ENCODE measurements at regions not wholly inside any gene's neighbourhood (a gene's known extent, or its start where the extent isn't known, plus 50 kb on each side); places are given as distances from the start of the nearest gene placed in this dataset.

DNA sequence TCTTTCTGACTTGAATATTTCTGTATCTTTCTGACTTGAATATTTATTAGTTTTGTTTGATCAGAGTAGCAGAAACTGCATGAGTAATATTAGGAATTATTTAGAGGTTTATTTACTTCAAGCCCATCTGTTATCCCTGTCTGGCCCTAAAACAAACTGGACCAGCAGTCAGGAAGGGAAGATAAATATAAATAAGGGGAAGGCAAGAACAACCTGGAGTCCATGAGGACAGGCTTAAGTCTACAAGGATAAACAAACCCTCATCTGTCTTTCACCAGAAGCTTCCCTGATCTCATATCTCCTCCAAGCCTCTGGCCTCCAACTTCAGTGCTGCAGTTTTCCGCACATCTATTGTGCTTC is 524.9 kb downstream of the CENPC start:
- no peaks in the 10 kb centered on the region for H3K79me2 ChIP-seq (ENCODE audit: control insufficient read depth, insufficient read depth, low read length)
- no peaks in the 10 kb centered on the region for H4K20me1 ChIP-seq (replicated peaks; ENCODE audit: control insufficient read depth, extremely low read depth, insufficient read depth, low read length)
- no peak overlapping the region for H3K27ac ChIP-seq (ENCODE audit: insufficient read depth, low read depth, low read length)
- TF ChIP-seq, protein P1, sequence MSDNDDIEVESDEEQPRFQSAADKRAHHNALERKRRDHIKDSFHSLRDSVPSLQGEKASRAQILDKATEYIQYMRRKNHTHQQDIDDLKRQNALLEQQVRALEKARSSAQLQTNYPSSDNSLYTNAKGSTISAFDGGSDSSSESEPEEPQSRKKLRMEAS (IDR thresholded peaks at IDR 0.05; ENCODE audit: insufficient read depth, insufficient read length) = no peak
- TF ChIP-seq FOS (IDR thresholded peaks at IDR 0.05; ENCODE audit: borderline replicate concordance, insufficient read depth, low read length) = no peak
- TF ChIP-seq POLR2A (IDR thresholded peaks at IDR 0.05; ENCODE audit: low read depth, low read length) = no peak
- no peak for TF ChIP-seq GATA2 (IDR thresholded peaks at IDR 0.05; ENCODE audit: insufficient read depth, insufficient read length, low read depth, low read length)
- TF ChIP-seq JUN (IDR thresholded peaks at IDR 0.05; ENCODE audit: borderline replicate concordance, insufficient read depth, insufficient read length, low read depth) = no peak
- TF ChIP-seq, protein P2, sequence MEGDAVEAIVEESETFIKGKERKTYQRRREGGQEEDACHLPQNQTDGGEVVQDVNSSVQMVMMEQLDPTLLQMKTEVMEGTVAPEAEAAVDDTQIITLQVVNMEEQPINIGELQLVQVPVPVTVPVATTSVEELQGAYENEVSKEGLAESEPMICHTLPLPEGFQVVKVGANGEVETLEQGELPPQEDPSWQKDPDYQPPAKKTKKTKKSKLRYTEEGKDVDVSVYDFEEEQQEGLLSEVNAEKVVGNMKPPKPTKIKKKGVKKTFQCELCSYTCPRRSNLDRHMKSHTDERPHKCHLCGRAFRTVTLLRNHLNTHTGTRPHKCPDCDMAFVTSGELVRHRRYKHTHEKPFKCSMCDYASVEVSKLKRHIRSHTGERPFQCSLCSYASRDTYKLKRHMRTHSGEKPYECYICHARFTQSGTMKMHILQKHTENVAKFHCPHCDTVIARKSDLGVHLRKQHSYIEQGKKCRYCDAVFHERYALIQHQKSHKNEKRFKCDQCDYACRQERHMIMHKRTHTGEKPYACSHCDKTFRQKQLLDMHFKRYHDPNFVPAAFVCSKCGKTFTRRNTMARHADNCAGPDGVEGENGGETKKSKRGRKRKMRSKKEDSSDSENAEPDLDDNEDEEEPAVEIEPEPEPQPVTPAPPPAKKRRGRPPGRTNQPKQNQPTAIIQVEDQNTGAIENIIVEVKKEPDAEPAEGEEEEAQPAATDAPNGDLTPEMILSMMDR (IDR thresholded peaks at IDR 0.05; ENCODE audit: extremely low read depth in 1 of 2, insufficient read depth in 1 of 2, low read depth in 1 of 2, low read length in 2 of 2) = no peak
- ChIA-PET CTCF (no interaction called here), POLR2A (no interaction called here)
- H2AFZ ChIP-seq (ENCODE audit: low read depth, low read length) = no peak overlapping the region
- no peak overlapping the region for H3K9ac ChIP-seq (replicated peaks; ENCODE audit: extremely low read depth, insufficient read depth, low read length)
- FAIRE-seq = no peak
- H3K27me3 ChIP-seq (ENCODE audit: control insufficient read depth in 2 of 2, insufficient read depth in 2 of 2, low read length in 2 of 2) = no peaks in the 10 kb centered on the region
- dilution Hi-C loops (cut with MboI; ENCODE audit: extremely low pct_ligation_motif_present, low sequenced_read_pairs) (no loop called here), intact Hi-C loops (cut with micrococcal nuclease) (no loop called here)
- no peaks in the 10 kb centered on the region for H3K9me1 ChIP-seq (replicated peaks; ENCODE audit: control insufficient read depth, extremely low read depth, insufficient read depth, low read length)
- no peaks in the 10 kb centered on the region for H3K36me3 ChIP-seq (ENCODE audit: control insufficient read depth in 2 of 2, extremely low read depth in 1 of 2, insufficient read depth in 2 of 2, low read length in 2 of 2)
- peaks cover 3% of the 10 kb centered on the region for H3K4me1 ChIP-seq (ENCODE audit: control insufficient read depth, extremely low read depth, insufficient read depth, low read length)
- DNase-seq (ENCODE audit: low read depth, low spot score) = no peak
- no peaks in the 10 kb centered on the region for H3K9me3 ChIP-seq (replicated peaks; ENCODE audit: control insufficient read depth, insufficient read depth, low read length)
- H3K4me3 ChIP-seq (replicated peaks in 1 of 3; ENCODE audit: insufficient read depth in 1 of 3, low read depth in 1 of 3, low read length in 3 of 3) = no peak overlapping the region
- BruUV-seq (replicated peaks) = no TSS peak
- no peak overlapping the region for H3K4me2 ChIP-seq (ENCODE audit: insufficient read depth, low read length)

Data from endothelial cell of umbilical vein (primary cell).